ENCODE measurements at regions not wholly inside any gene's neighbourhood (a gene's known extent, or its start where the extent isn't known, plus 50 kb on each side); places are given as distances from the start of the nearest gene placed in this dataset.

DNA sequence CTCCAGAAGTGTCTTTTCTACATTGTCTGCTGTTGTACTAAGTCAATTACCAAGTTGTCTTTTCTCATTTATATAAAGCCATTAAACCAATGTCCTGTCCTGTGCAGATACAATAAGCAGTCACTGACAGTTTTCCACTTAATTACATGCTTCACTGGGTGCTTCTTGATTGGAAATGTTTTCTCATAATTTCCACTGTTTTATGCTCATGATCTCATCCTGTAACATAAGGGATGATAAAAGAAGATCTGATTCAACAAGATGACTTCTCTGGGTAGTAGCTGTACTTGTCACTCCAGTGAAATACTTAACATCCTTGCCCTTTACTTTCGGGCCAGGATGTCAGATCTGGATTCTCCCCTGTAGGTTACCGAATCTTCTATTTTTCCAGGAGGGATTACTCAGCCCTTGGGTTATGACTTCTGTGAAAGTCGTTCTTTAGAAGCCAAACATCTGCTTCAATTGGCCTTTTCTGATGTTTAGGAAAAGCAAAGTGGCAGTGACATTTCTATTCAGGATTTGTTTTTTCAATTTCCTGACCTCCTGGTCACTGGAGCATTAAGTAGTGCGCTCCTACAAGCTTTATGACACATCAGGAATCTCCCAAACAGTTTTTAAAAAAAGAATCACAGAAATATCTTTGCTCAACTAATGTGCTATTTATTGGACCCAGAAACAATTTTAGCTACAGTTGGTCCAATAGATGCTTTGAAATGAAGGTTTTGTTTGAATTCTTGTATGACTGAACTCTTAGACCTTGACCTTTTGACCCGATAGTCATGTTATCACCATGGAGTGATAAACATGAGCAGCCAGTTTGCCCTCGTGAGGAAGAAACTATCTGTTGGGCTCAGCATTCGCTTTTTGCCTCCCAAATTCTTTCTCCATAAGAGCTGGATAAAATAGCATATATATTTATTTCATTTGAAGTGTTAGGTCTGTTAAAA is 234.5 kb upstream of the SSTR1 start:
- no peak overlapping the region for H3K4me3 ChIP-seq (ENCODE audit: low read depth, low read length)
- TF ChIP-seq, protein P1, sequence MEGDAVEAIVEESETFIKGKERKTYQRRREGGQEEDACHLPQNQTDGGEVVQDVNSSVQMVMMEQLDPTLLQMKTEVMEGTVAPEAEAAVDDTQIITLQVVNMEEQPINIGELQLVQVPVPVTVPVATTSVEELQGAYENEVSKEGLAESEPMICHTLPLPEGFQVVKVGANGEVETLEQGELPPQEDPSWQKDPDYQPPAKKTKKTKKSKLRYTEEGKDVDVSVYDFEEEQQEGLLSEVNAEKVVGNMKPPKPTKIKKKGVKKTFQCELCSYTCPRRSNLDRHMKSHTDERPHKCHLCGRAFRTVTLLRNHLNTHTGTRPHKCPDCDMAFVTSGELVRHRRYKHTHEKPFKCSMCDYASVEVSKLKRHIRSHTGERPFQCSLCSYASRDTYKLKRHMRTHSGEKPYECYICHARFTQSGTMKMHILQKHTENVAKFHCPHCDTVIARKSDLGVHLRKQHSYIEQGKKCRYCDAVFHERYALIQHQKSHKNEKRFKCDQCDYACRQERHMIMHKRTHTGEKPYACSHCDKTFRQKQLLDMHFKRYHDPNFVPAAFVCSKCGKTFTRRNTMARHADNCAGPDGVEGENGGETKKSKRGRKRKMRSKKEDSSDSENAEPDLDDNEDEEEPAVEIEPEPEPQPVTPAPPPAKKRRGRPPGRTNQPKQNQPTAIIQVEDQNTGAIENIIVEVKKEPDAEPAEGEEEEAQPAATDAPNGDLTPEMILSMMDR (conservative IDR thresholded peaks at IDR 0.05; ENCODE audit: low read depth, low read length), result no peak
- DNase-seq (ENCODE audit: low read depth), result peak; percentile 13

DNA sequence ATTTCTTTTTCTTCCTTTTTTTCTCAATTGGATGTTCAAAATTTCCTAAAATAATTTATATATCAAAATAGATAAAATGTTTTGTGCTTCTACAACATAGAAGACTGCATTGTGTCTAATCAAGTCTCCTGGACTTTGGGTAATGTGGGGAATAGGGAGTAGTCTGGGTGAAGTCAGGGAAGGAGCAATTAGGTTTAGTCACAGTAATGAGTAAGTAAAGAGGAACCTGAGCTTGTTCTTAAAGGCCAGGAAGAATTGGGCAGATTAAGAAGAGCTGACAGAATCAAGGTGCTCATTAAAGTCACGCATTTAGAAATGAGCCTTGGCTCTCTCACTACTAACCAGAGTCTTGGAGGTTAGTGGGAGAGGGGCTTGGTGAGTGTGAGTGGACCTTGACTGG is 233.3 kb upstream of the SSTR1 start:
- H3K4me3 ChIP-seq (ENCODE audit: low read depth, low read length), result no peak overlapping the region
- TF ChIP-seq, protein P1 (conservative IDR thresholded peaks at IDR 0.05; ENCODE audit: low read depth, low read length), result no peak
- no peak for DNase-seq (ENCODE audit: low read depth)

DNA sequence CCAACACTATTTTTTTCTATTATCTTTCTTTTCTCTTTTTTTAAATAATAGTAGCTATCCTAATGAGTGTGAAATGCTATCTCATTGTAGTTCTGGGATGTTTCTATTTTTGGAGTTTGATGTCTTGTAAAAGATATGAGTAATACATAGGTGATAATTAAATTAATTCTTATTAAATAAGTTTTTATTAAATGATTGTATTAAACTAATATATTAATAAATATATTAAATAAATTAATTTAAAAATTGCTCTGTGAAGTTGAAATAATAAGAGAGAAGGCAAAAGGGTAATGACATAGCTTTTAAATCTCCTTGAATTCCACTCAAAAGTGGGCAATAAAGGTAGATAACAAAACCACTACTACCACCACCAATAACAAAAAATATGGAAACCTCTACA is 230.2 kb upstream of the SSTR1 start:
- no peak for DNase-seq (ENCODE audit: low read depth)
- H3K4me3 ChIP-seq (ENCODE audit: low read depth, low read length), result no peak overlapping the region
- TF ChIP-seq, protein P1 (conservative IDR thresholded peaks at IDR 0.05; ENCODE audit: low read depth, low read length), result no peak

DNA sequence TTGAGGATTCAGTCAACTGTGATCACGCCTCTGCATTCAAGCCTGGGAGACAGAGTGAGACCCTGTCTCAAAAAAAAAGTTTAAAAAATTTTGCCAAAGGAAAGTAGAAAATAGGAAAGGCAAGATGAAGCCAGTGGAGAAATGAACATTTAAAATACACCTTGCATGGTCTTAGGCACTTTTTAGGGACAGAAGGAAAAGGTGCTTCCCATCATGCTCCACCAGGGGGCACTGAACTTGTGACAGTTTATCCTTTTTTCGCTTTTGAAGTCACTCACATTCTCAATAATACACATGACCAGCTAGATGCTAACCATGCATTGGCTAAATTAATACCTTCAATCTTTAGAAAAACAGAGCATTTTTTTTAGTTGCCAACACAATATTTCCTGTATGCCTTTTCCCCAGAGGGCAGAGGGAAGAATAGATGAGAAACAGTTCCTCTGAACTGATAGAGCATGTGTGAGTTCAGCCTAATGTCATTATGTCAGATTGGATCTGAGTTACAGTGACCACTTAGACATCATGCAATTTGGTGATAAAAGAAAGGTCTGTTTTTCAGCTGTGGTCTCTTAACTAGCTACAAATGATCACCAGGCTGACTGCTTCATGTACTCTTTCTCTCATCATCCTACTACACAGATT is 221.8 kb upstream of the SSTR1 start:
- TF ChIP-seq, protein P1 (conservative IDR thresholded peaks at IDR 0.05; ENCODE audit: low read depth, low read length), result peak; percentile 83
- peak; percentile 4 for DNase-seq (ENCODE audit: low read depth)
- H3K4me3 ChIP-seq (ENCODE audit: low read depth, low read length), result no peak overlapping the region

DNA sequence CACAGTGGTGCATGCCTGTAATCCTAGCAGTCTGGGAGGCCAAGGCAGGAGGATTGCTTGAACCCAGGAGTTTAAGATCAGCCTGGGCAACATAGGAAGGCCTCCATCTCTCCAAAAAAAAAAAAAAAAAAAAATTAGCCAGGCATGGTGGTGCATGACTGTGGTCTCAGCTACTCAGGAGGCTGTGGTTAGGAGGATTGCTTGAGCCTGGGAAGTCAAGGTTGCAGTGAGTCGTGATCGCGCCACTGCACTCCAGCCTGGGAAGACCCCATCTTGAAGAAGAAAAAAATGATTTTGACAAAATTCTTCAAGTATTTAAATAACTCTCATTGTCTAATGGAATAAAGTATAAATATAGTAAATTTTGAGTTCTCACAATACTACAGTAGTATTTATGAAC is 219.2 kb upstream of the SSTR1 start:
- DNase-seq (ENCODE audit: low read depth), result no peak
- TF ChIP-seq, protein P1 (conservative IDR thresholded peaks at IDR 0.05; ENCODE audit: low read depth, low read length), result no peak
- H3K4me3 ChIP-seq (ENCODE audit: low read depth, low read length), result no peak overlapping the region

DNA sequence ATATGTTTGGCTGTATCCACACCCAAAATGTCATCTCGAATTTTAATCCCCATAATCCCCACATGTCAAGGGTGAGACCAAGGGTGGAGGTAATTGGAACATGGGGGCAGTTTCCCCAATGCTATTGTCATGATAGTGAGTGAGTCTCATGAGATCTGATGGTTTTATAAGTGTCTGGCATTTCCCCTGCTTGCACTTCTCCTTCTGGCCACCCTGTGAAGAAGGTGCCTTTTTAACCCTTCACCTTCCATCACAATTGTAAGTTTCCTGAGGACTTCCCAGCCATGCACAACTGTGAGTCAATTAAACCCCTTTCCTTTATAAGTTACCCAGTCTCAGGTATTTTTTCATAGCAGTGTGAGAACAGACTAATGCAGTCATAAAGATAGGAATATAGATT is 216.7 kb upstream of the SSTR1 start:
- H3K4me3 ChIP-seq (ENCODE audit: low read depth, low read length), result no peak overlapping the region
- TF ChIP-seq, protein P1 (conservative IDR thresholded peaks at IDR 0.05; ENCODE audit: low read depth, low read length), result no peak
- no peak for DNase-seq (ENCODE audit: low read depth)
